ENCODE measurements at regions not wholly inside any gene's neighbourhood (a gene's known extent, or its start where the extent isn't known, plus 50 kb on each side); places are given as distances from the start of the nearest gene placed in this dataset.

DNA sequence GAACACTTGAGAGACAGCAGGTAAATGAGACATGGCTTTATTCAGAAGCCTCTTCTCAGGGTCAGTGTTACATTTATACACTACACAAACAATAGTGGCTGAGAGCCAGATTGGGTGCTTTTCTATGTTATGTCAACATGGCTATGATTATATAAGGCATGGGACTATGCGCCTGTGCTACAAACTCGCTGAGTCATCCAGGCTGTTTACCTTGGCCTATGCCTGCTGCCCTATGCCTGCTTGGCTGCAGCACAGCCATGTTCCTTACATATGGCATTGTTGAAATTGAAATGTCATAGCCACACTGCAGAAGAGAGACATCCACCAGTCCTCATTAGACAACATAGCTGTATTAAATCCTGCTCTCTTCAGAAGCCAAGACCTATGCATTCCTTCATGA, 236.3 kb upstream of the NWD2 start:
- TF ChIP-seq YY1 (IDR thresholded peaks at IDR 0.05; ENCODE audit: insufficient read depth, insufficient read length) (no peak), ZNF274 (IDR thresholded peaks at IDR 0.05; ENCODE audit: low read depth, low read length) (no peak)

Measured in NT2/D1 (cell line).